Adrenal gland (tissue), 9 donors: ENCODE measurements at regions not wholly inside any gene's neighbourhood (a gene's known extent, or its start where the extent isn't known, plus 50 kb on each side); places are given as distances from the start of the nearest gene placed in this dataset.
"Not testable (repeated sequence)": the region's sequence is repeated elsewhere in the genome, so short reads cannot be mapped to it uniquely, and the experiment has no call there.

ENCODE experiments used
- DNase-seq, 7 donors: peaks; one replicate each; pipeline ENCODE4 v3.0.0-alpha.2; 2019 to 2020
- H3K27ac ChIP-seq, 5 donors: fragments of 200-600 bp; sonication (generic) in 4 of 5; 1 replicate in 3 of 5; 2 replicates in 2 of 5; pipeline versions ENCODE4 v1.5.1 to v1.8.0; 2016 to 2020; ENCODE audit warnings: mild to moderate bottlenecking in 1 of 5
- H3K27me3 ChIP-seq: fragments of 200-600 bp; 2 replicates; pipeline ENCODE4 v1.8.0; 2021
- H3K36me3 ChIP-seq, 2 donors: fragments of 200-600 bp; replicated peaks in 1 of 2; 1 replicate in 1 of 2; 2 replicates in 1 of 2; pipeline versions ENCODE4 v1.5.1 to v1.8.0; 2018 to 2022
- H3K4me1 ChIP-seq, 2 donors: fragments of 200-600 bp; replicated peaks in 1 of 2; 1 replicate in 1 of 2; 2 replicates in 1 of 2; pipeline versions ENCODE4 v1.5.1 to v1.8.0; 2018 to 2021
- H3K4me3 ChIP-seq, 4 donors: fragments of 200-600 bp; sonication (generic) in 3 of 4; one replicate each; pipeline ENCODE4 v1.5.1; 2016 to 2018
- H3K9me3 ChIP-seq, 3 donors: fragments of 200-600 bp; sonication (generic) in 1 of 3; replicated peaks in 1 of 3; 1 replicate in 2 of 3; 2 replicates in 1 of 3; pipeline versions ENCODE4 v1.5.1 to v1.8.0; 2016 to 2021
- CTCF ChIP-seq, 6 experiments: fragments of 450-650 bp in 4 of 6; fragments of 200-600 bp in 2 of 6; sonication (generic) in 1 of 6; IDR thresholded peaks; 1 replicate in 5 of 6; 2 replicates in 1 of 6; pipeline versions ENCODE4 v1.5.1 to v1.8.0; 2016 to 2021; ENCODE audit warnings: antibody characterized with exemption in 6 of 6, mild to moderate bottlenecking in 2 of 6, moderate library complexity in 1 of 6
- POLR2A ChIP-seq, 2 donors: fragments of 450-650 bp; IDR thresholded peaks; one replicate each; pipeline ENCODE4 v1.6.1; 2017; ENCODE audit warnings: antibody characterized with exemption in 2 of 2, mild to moderate bottlenecking in 2 of 2, moderate library complexity in 1 of 2
- WGBS, 4 donors: extraction: QIAGEN DNeasy Blood & Tissue Kit in 2 of 4; methylation state at CpG; one replicate each; pipeline versions ENCODE4 v1.1.5 to v1.1.7; 2013 to 2017; 5-methylcytosine and 5-hydroxymethylcytosine counted together
- intact Hi-C, 2 donors: fragments of 100-400 bp; cut with DNase I; formaldehyde crosslinking; loops; one replicate each; pipeline versions ENCODE4 v1.14.1 to v1.15.0; 2022 to 2023
- donor health status: healthy with polysubstance abuse.
- donor health status: Bipolar disorder and iron deficiency.
- donor health status: DM: yes; HTN: yes; CAD: no.
- donor health status: DM: no; HTN: no; CAD: no.
- donor health status: DM: no; HTN: no; CAD: no.

GRCh38 chr7:119868387-119868786, 404.6 kb upstream of the KCND2 start:
- Histone ChIP-seq H3K9me3 (no peaks in the 10 kb centered on the region), H3K4me3 (no peak overlapping the region), H3K27me3 (no peaks in the 10 kb centered on the region), H3K36me3 (no peaks in the 10 kb centered on the region), H3K27ac (no peak overlapping the region), H3K4me1 (no peaks in the 10 kb centered on the region)
- TF ChIP-seq CTCF (IDR thresholded peaks at IDR 0.05) (no peak), POLR2A (IDR thresholded peaks at IDR 0.05) (no peak)
- intact Hi-C loops = no loop called here
- WGBS, 4 donors = 78 to 91% (median 83%) methylated on average over 2 of the region's 2 CpGs
- DNase-seq = no peak

GRCh38 chr7:119879835-119880234, 393.1 kb upstream of the KCND2 start:
- TF ChIP-seq CTCF (IDR thresholded peaks at IDR 0.05) = no peak

GRCh38 chr7:119886007-119886406, 387.0 kb upstream of the KCND2 start:
- H3K4me1 ChIP-seq = no peaks in the 10 kb centered on the region
- H3K9me3 ChIP-seq = no peaks in the 10 kb centered on the region
- no peak overlapping the region for H3K27ac ChIP-seq
- intact Hi-C loops = no loop called here
- 83 to 95% (median 84%) methylated on average over 2 to 3 of the region's 3 CpGs for WGBS, 4 donors
- no peak for DNase-seq
- no peaks in the 10 kb centered on the region for H3K36me3 ChIP-seq
- H3K27me3 ChIP-seq = no peaks in the 10 kb centered on the region
- no peak for TF ChIP-seq POLR2A (IDR thresholded peaks at IDR 0.05)
- no peak for TF ChIP-seq CTCF (IDR thresholded peaks at IDR 0.05)
- H3K4me3 ChIP-seq = no peak overlapping the region

More at GRCh38 chr7:119879835-119880234, 393.1 kb upstream of the KCND2 start:
- Histone ChIP-seq H3K4me3 (no peak overlapping the region), H3K36me3 (no peaks in the 10 kb centered on the region), H3K27ac (no peak overlapping the region), H3K9me3 (no peaks in the 10 kb centered on the region), H3K27me3 (no peaks in the 10 kb centered on the region), H3K4me1 (no peaks in the 10 kb centered on the region)
- DNase-seq = no peak
- WGBS, 4 donors = 81 to 91% (median 82%) methylated on average over 1 of the region's 1 CpG
- intact Hi-C loops = no loop called here

- WGBS, 4 donors = 80 to 87% (median 81%) methylated on average over 3 of the region's 3 CpGs
- H3K27ac ChIP-seq, intact Hi-C loops, H3K36me3 ChIP-seq, H3K27me3 ChIP-seq, H3K4me1 ChIP-seq, H3K4me3 ChIP-seq, DNase-seq, H3K9me3 ChIP-seq: not testable (repeated sequence)
Measured at GRCh38 chr7:119886525-119886924, 386.4 kb upstream of the KCND2 start.

- WGBS, 4 donors = 77 to 86% (median 81%) methylated on average over 1 of the region's 1 CpG
- peaks cover 0 to 10% (median 0%) of the 10 kb centered on the region in 3 donors for H3K9me3 ChIP-seq
- H3K4me3 ChIP-seq = no peak overlapping the region
- no peak overlapping the region for H3K27ac ChIP-seq
- no peaks in the 10 kb centered on the region for H3K27me3 ChIP-seq
- TF ChIP-seq CTCF (IDR thresholded peaks at IDR 0.05) (no peak), POLR2A (IDR thresholded peaks at IDR 0.05) (no peak)
- DNase-seq = no peak
- no peaks in the 10 kb centered on the region for H3K4me1 ChIP-seq
- intact Hi-C loops = no loop called here
- no peaks in the 10 kb centered on the region for H3K36me3 ChIP-seq
Measured at GRCh38 chr7:119888251-119888650, 384.7 kb upstream of the KCND2 start.
